WTC11 (cell line): ENCODE measurements at regions not wholly inside any gene's neighbourhood (a gene's known extent, or its start where the extent isn't known, plus 50 kb on each side); places are given as distances from the start of the nearest gene placed in this dataset.

Source experiments
- ATAC-seq: fragments of 200-7000 bp; cut with Tn5 transposase; 2 replicates; pipeline ENCODE4 v1.10.0; 2021; ENCODE audit warnings: mild to moderate bottlenecking, moderate library complexity
- CTCF ChIA-PET: fragments of 300-600 bp; sonication (Branson Sonifier 250); formaldehyde crosslinking; loops from one replicate; lab custom pipeline; 2021; ENCODE audit warnings: antibody characterized with exemption; lab: Charles Lee
- POLR2A ChIA-PET: fragments of 350-600 bp; sonication (Branson Sonifier 250); formaldehyde crosslinking; loops from one replicate; lab custom pipeline; 2021; ENCODE audit warnings: antibody characterized with exemption; lab: Charles Lee
- DNase-seq: peaks from one replicate; pipeline ENCODE4 v3.0.0; 2021; ENCODE audit warnings: low spot score
- H3K27ac Mint-ChIP-seq: 2 replicates; pipeline ENCODE4 v1.8.0; 2021; ENCODE audit warnings: mixed read lengths
- H3K27me3 Mint-ChIP-seq: 2 replicates; pipeline ENCODE4 v1.8.0; 2021; ENCODE audit warnings: low read depth, mild to moderate bottlenecking, moderate library complexity, mixed read lengths
- H3K36me3 Mint-ChIP-seq: 2 replicates; pipeline ENCODE4 v1.8.0; 2021; ENCODE audit warnings: mixed read lengths
- H3K4me1 Mint-ChIP-seq: 2 replicates; pipeline ENCODE4 v1.8.0; 2022; ENCODE audit warnings: mixed read lengths
- H3K4me3 Mint-ChIP-seq: 2 replicates; pipeline ENCODE4 v1.8.0; 2021; ENCODE audit warnings: mild to moderate bottlenecking, moderate library complexity, mixed read lengths
- H3K9me3 Mint-ChIP-seq: 2 replicates; pipeline ENCODE4 v1.8.0; 2021; ENCODE audit warnings: mixed read lengths
- AFF4 ChIP-seq: sonication (generic); formaldehyde crosslinking; IDR thresholded peaks from 2 replicates; pipeline ENCODE4 v1.8.1; 2023; ENCODE audit warnings: mild to moderate bottlenecking, missing genetic modification reagents, borderline replicate concordance
- ARID4B ChIP-seq: sonication (generic); formaldehyde crosslinking; IDR thresholded peaks from 2 replicates; pipeline ENCODE4 v1.8.0; 2023; ENCODE audit warnings: missing genetic modification reagents, mild to moderate bottlenecking, borderline replicate concordance
- CREM ChIP-seq: sonication (generic); formaldehyde crosslinking; IDR thresholded peaks from 2 replicates; pipeline ENCODE4 v1.8.1; 2022; ENCODE audit warnings: mild to moderate bottlenecking, missing genetic modification reagents, moderate library complexity
- ELF4 ChIP-seq: sonication (generic); formaldehyde crosslinking; IDR thresholded peaks from 2 replicates; pipeline ENCODE4 v1.8.1; 2022; ENCODE audit warnings: low read depth, mild to moderate bottlenecking, moderate library complexity, missing genetic modification reagents
- FOXK1 ChIP-seq: sonication (generic); formaldehyde crosslinking; IDR thresholded peaks from 2 replicates; pipeline ENCODE4 v1.8.0; 2022; ENCODE audit warnings: mild to moderate bottlenecking, moderate library complexity, missing genetic modification reagents
- KAT7 ChIP-seq: sonication (generic); formaldehyde crosslinking; IDR thresholded peaks from 2 replicates; pipeline ENCODE4 v1.8.1; 2023; ENCODE audit warnings: missing genetic modification reagents, mild to moderate bottlenecking, borderline replicate concordance
- NFE2L1 ChIP-seq: sonication (generic); formaldehyde crosslinking; IDR thresholded peaks from 2 replicates; pipeline ENCODE4 v1.8.1; 2023; ENCODE audit warnings: missing genetic modification reagents
- NR3C1 ChIP-seq: sonication (generic); formaldehyde crosslinking; conservative IDR thresholded peaks from 2 replicates; pipeline ENCODE4 v1.8.1; 2023; ENCODE audit warnings: low read depth, mild to moderate bottlenecking, missing genetic modification reagents
- PRRX2 ChIP-seq: fragments of 250-450 bp; sonication (Bioruptor Pico); IDR thresholded peaks from 2 replicates; pipeline ENCODE4 v1.8.0; 2021; ENCODE audit warnings: mild to moderate bottlenecking
- SMAD3 ChIP-seq: sonication (generic); formaldehyde crosslinking; IDR thresholded peaks from 2 replicates; pipeline ENCODE4 v1.8.0; 2022; ENCODE audit warnings: missing genetic modification reagents, mild to moderate bottlenecking, borderline replicate concordance
- TCF7 ChIP-seq: sonication (generic); formaldehyde crosslinking; IDR thresholded peaks from 2 replicates; pipeline ENCODE4 v1.8.0; 2022; ENCODE audit warnings: mild to moderate bottlenecking, low read depth, missing genetic modification reagents, moderate library complexity
- USF1 ChIP-seq: sonication (generic); formaldehyde crosslinking; IDR thresholded peaks from 2 replicates; pipeline ENCODE4 v1.8.0; 2022; ENCODE audit warnings: mild to moderate bottlenecking, missing genetic modification reagents
- ZNF396 ChIP-seq: fragments of 250-450 bp; sonication (Bioruptor Pico); IDR thresholded peaks from 2 replicates; pipeline ENCODE4 v1.8.0; 2021; ENCODE audit warnings: mild to moderate bottlenecking, moderate library complexity, borderline replicate concordance
- ZNF423 ChIP-seq: fragments of 250-450 bp; sonication (Bioruptor Pico); IDR thresholded peaks from 2 replicates; pipeline ENCODE4 v2.1.2; 2022; ENCODE audit warnings: mild to moderate bottlenecking, moderate library complexity
- ZNF512 ChIP-seq: sonication (generic); formaldehyde crosslinking; IDR thresholded peaks from 2 replicates; pipeline ENCODE4 v1.8.1; 2022; ENCODE audit warnings: missing genetic modification reagents, borderline replicate concordance
- ZNF532 ChIP-seq: fragments of 250-450 bp; sonication (Bioruptor Pico); IDR thresholded peaks from 2 replicates; pipeline ENCODE4 v1.9.0; 2021; ENCODE audit warnings: mild to moderate bottlenecking, borderline replicate concordance

GRCh38 chr20:9928281-9928737 is 89.4 kb upstream of the PAK5 start:
- ChIA-PET POLR2A (interaction anchor here (0.6 kb wide), 1 partner anchor 16 kb away, joined by 4 read pairs; no protein-coding TSS in a partner anchor), CTCF (no interaction called here)
- no peaks in the 10 kb centered on the region for H3K4me1 Mint-ChIP-seq
- no peak overlapping the region for H3K27ac Mint-ChIP-seq
- DNase-seq = no peak
- no peaks in the 10 kb centered on the region; the same call in 1 of the 2 replicates for H3K27me3 Mint-ChIP-seq
- ATAC-seq = no peak
- TF ChIP-seq NFE2L1 (no peak), AFF4 (no peak), ELF4 (no peak), ZNF396 (CRISPR knock-in tag) (no peak), CREM (CRISPR knock-in tag) (no peak), ARID4B (CRISPR knock-in tag) (no peak), PRRX2 (CRISPR knock-in tag) (no peak), FOXK1 (no peak), USF1 (no peak), KAT7 (CRISPR knock-in tag) (no peak)
- H3K9me3 Mint-ChIP-seq = no peaks in the 10 kb centered on the region
- H3K4me3 Mint-ChIP-seq = no peak overlapping the region
- no peaks in the 10 kb centered on the region for H3K36me3 Mint-ChIP-seq

GRCh38 chr20:9927224-9927623 is 88.3 kb upstream of the PAK5 start:
- H3K27me3 Mint-ChIP-seq = no peaks in the 10 kb centered on the region; the same call in 1 of the 2 replicates
- CTCF ChIA-PET = interaction anchor here (1.2 kb wide), 1 partner anchor 24 kb away, joined by 9 read pairs; no protein-coding TSS in a partner anchor
- no peaks in the 10 kb centered on the region for H3K36me3 Mint-ChIP-seq
- TF ChIP-seq ZNF532 (CRISPR knock-in tag) (no peak), TCF7 (no peak), ZNF512 (no peak), SMAD3 (no peak), NR3C1 (CRISPR knock-in tag) (no peak), ZNF423 (CRISPR knock-in tag) (no peak)
- TF ChIP-seq, all 79 proteins: peak for 0
- no peak for DNase-seq
- no peaks in the 10 kb centered on the region for H3K4me1 Mint-ChIP-seq
- no peak for ATAC-seq
- no peaks in the 10 kb centered on the region for H3K9me3 Mint-ChIP-seq
- no peak overlapping the region for H3K27ac Mint-ChIP-seq
- H3K4me3 Mint-ChIP-seq = no peak overlapping the region
- POLR2A ChIA-PET = no interaction called here
